ENCODE measurements at regions not wholly inside any gene's neighbourhood (a gene's known extent, or its start where the extent isn't known, plus 50 kb on each side); places are given as distances from the start of the nearest gene placed in this dataset.
"Not testable (repeated sequence)": the region's sequence is repeated elsewhere in the genome, so short reads cannot be mapped to it uniquely, and the experiment has no call there.

DNA sequence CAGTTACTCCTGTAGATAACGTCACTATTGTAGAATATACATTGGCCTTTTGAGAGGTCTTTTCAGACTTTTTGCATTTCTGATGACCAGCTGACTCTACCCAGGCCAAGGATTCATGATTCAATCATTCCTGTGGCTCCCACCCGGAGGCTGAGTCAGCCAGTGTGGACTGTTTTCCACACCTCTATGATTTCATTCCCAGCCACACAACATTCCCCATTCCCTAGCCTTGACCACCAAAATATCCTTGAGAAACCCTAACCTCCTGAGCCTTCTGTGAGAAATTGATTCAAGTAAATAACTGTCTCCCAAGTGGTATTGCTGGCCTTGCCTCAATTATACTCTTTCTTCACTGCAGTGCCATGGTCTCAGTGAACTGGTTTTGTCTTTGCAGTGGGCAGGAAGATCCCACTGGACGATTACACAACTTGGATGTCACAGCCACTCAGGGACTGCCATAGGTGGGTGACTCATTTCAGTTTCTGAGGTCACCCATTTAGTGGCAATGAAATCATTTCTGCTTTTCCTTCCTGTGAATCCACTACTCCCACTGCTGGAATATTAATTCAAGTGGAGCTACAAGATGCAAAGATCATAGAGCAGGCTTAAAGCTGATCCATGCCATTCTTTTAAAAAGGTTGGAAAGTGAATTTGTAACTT, 518.6 kb upstream of the ZP4 start:
- no peak for DNase-seq

DNA sequence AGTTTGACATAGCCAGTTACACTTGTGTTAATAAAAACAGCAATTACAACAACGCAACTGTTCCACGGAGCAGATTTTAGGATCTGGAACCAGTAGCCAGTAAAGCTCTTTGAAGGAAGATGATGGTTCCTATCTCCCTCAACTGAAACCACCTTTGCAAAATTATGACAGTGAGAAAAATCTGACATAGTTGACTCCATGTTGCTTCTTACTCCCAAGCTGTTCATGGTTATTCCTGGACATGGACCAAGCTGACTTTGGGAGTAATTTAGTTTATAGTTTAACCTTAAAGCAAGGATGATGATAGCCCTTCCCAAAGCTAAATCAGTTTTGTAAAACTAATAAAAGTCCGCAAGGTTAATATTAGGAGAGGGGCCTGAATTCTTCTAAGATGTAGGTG, 518.0 kb upstream of the ZP4 start:
- no peak for DNase-seq

DNA sequence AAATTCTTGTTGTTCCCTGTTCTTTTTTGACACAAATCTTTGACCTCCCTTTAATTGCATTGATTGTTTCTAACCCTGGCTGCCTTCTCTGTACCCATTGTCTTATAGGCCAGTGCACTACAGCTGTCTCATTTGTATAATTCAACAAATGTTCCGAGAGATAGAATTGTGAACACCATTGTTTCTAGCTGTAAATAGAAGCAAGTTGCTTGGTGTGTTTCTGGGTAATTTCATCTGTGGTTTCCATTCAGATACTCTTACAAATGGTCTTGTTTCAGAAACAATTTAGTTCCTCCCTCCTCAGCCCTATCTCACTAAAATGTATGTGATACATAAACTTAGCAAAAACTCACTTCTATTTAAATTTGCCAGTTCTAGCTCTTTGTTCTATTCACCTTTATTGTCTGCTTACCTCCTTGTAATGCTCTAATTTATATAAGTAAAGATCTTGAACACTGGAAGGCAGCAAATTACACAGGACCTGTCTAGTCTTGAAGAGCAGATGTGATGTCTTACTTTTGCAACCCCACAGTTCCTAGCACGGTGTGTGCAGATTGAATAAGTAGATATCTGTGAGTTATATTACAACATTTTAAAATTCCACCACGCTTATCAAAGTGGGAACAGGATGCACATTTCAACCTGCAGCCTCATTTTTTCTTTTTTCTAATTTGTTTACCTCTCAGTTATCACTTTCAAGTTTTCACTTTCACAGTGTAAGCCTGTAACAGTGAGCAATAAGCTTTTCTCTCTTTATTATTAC, 515.6 kb upstream of the ZP4 start:
- no peak for DNase-seq

DNA sequence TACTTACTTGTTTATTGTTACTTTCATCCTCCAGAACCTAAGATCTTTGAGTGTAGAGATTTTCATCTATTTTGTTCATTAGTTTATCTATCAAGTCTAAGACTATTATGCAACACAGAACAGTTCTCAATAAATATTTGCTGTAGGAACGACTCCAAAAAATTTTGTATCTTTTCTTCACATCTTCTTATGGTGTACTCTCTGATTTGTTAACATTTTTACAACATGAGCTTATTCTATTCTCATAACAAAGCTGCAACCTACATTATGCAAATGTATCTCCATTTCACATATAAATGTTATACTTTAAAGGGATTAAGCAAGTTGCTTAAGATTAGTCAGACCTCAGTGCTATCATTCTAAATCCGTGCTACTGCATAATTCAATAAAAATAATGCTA, 514.2 kb upstream of the ZP4 start:
- DNase-seq = no peak

DNA sequence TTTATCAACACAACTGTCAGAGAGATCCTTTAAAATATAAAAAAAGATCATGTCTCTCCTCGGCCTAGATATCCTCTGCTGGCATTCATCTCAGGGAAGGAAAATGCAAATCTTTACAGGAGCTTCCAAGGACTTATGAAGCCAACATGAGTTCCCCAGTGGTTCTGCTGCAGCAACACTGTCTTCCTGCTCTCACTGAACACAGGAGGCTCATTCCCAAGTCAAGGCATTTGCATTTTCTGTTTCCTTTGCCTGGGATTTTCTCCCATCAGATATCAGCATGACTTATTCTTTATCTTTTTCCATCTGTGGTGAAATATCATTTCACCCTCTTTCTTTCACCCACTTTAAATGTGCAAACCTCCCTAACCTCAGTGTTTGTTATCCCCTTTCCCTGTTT, 513.8 kb upstream of the ZP4 start:
- DNase-seq = no peak

DNA sequence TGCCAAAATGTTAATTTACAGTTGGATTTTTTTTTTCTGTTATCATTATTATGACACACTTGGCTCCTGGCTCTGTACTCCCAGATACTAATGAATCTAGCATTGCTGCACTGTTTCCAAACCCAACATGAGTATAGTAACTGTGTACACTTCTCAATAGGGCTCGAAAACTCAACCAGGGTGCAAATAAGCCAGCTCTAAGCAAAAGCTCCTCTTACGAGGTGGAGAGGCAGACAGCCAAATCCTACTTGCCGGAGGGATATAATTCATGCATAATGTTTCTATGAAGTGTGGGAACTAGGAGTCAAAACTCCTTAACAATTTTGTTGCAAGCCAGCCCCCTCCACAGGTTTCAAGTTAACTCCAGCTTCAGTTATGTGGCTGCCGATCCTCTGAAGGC, 510.4 kb upstream of the ZP4 start:
- no peak for DNase-seq

DNA sequence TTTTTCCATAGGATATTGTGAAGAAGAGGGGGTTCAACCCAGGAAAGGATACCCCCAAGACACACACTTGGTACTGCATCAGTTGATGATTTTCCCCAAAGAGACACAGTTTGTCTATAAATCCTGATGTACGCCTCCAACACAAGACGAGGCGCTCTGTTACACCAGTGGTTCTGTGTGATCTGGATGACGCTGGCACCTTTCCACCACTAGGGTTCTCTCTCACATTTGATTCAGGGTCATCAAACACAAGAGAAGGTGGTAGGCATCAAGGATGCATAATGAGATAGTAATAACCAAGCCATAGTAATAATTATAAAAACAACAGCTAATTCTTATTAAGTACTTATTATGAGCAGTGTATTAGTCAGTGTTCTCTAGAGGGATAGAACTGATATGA, 508.8 kb upstream of the ZP4 start:
- no peak for DNase-seq

DNA sequence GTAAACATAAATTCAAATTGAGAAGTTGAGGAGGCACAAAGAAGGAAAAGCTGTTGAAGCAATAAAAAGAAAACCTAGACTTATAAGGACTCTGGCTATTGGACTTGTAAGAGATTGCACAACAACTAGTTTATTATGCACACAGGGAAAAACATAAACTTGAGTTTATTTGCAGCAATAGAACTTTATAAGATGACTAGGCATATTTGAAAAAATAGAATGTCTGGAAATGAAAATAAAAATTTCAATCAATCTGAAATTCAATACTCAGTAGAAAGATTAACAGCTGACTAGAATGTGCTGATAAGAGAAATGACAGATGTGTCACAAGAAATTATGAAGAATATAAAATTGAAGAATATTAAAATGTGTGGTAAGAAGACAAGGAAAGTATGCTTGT, 505.4 kb upstream of the ZP4 start:
- DNase-seq = no peak

DNA sequence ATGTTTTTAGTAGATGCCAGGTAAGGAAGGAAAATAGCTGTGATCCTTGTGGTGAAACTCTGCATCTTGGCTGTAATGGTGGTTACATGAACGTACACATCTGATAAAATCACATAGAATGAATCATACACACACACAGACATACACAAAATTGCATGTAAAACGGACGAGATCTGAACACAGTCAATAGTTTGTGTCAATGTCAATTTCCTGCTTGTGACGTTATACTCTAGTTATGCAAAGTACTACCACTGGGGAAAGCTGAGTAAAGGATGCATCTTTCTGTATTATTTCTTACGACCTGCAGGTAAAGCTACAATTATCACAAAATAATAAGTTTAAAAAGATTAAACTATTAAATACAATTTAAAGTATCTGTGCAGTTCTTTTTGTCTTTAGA, 493.7 kb upstream of the ZP4 start:
- no peak for DNase-seq

DNA sequence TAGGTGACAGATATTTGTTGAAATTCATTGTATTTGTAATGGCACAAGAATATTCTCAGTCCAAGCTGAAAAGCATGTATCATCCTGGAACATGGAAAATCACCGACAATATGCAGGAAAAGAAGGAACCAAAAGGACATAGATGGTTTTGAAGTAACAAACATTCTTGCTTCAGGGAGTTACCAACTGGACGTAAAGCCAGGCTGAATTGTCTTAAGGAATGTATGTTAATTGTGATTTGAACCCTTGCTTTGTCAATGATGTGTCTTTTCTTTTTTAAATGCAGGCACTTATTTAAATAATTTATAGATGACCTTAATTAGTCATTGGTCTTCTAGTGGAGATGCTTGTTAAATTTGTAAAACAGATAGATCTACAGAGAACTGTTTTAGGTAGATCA, 489.4 kb upstream of the ZP4 start:
- DNase-seq = no peak

DNA sequence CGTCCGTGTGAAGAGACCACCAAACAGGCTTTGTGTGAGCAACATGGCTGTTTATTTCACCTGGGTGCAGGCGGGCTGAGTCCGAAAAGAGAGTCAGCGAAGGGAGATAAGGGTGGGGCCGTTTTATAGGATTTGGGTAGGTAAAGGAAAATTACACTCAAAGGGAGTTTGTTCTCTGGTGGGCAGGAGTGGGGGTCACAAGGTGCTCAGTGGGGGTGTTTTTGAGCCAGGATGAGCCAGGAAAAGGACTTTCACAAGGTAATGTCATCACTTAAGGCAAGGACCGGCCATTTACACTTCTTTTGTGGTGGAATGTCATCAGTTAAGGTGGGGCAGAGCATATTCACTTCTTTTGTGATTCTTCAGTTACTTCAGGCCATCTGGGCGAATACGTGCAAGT, 488.7 kb upstream of the ZP4 start:
- DNase-seq = not testable (repeated sequence)

DNA sequence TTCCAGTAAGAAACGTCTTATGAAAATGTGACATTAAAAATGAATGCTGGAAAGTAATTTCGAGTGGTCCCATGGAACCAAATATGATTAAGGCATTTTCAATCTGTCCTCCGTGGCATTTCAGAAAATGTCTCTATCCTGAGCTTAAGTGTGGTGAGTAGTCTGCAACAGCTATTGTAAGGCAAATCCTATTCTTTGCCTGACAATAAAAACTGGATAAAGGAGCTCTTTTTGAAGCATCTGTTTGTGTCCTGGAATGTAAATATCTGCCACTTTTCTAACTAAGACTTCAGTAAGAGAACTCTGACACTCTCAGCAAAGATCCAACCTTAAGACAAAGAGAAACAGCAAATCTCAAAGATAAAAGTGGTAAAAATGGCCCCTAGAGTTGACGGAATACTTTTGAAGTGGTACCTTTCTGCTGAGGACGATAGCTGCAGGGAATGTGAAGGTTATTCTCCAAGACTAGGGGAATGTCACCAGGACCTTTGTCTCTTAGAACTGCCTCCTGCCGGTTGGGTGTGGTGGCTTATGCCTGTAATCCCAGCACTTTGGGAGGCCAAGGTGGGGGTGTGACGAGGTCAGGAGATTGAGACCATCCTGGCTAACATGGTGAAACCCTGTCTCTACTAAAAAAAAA, 486.7 kb upstream of the ZP4 start:
- no peak for DNase-seq

DNA sequence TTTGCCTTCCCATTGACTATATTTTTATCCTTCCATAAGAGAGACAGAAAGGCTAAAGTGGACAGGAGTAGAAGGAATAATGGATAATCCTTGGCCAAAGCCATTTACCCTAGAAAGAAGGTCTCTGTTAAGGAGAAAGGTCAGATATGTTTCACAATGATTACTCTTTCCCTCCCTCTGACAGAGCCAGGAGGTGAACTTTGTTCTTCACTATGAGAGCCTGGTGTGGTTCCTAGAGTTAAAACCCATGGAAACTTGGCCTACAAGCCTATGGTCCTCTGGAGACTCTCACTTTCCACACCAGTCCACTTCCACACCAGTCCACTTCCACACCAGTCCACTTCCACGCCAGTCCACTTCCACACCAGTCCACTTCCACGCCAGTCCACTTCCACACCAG, 479.9 kb upstream of the ZP4 start:
- DNase-seq = no peak

DNA sequence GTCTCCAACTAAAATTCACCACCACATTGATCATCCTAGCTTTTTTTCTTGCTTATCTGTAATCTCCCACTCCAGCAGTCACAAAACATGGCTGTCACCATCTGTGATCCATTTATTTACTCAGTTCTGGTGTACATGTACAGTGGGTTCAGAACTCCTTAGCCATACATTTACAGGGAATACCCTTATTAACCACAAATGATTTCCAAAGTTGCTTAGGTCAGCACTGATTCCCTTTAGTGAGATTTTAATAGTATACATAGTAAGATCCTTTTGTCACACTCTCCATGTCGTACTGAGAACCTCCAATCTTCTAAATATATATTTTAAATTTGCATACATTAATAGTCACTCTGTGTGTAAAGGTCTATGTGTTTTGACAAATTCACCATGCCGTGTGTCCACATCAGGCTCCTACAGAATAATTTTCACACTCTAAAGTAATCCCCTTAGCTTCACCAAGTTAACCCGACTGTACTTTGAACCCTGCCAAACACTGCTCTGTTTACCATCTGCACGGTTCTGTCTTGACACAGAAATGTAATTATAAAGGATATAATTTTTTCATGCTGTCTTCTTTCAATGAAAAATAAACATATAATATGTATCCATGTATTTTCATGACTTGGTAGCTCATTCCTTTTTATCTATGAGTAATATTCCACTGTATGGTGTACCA, 473.6 kb upstream of the ZP4 start:
- DNase-seq = no peak

DNA sequence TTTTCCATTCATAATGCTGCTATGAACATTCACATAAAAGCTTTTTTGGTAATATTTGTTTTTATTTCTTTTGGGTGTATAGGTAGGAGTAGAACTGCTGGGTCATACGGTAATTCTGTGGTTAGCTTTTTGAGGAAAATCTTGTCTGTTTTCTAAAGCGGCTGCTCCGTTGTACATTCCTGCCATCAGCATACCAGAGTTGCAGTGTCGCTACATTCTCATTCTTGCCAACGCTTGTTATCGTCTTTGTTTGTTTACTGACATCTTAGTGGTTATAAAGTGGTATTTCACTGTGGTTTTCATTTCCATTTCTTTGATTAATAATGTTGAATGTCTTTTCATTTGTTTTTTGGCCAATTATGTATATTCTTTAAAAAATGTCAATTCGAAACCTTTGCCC, 469.8 kb upstream of the ZP4 start:
- no peak for DNase-seq

DNA sequence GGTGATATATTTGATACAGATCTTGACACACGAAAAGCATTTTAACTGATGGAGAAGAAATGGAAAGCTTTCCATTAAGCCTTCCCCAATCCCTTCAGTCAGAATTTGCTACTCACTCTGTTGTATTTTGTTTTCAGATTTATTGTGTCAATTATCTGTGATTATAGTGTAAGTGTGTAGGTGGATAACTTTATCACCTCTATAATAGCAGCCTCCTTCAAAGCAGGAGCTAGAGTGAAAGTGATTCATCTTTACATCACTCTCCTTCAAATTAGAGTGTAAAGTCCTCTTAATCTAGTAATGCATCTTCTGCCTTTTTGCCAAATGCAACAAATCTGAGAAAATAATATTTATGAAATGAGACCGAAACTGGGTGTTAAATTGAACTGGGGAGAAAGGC, 459.7 kb upstream of the ZP4 start:
- DNase-seq = no peak

DNA sequence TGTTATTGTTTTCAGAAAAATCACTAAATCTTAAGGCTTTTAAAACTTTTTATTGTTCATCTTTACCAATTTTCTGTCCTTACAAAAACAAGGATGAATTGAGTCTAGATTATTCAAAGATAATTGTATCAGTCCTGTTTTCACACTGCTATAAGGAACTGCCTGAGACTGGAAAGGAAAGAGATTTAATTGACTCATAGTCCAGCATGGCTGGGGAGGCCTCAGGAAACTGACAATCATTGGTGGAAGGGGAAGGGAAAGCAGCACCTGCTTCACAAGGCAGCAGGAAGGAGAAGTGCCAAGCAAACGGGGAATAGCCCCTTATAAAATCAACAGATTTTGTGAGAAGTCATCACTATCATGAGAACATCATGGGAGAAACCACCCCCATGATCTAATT, 455.6 kb upstream of the ZP4 start:
- DNase-seq = no peak

DNA sequence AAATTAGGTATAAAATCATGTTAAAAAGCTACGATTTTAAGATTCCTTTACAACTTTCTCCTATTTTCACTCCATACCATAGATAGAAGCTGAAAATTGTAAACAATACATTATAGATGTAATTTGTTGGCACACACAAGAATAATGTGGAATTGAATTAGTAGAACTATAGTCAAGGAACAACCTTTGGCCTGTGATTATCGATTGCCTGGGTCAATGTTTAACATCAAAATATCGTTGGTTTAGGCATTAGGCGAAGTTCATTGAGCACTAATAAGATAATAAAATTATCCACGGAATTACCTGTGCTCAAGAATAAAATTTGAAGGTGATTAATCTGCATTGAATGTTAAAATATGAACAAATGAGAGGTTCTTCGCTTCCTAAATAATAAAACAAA, 455.1 kb upstream of the ZP4 start:
- no peak for DNase-seq

DNA sequence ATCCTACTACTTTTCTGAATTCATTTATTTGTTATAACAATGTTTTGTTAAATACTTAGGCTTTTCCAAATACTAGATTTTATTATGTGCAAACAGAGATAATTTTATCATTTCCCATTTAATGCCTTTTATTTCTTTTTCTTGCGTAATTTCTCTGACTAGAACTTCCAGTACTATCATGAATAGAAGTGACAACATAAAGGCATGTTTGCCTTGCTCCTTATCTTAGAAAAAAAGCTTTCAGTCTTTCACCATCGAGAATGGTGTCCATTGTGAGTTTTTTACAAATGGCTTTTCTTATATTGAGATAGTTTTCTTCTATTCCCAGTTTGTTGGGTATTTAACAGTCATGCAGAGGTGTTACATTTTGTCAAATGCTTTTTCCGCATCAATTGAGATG, 453.1 kb upstream of the ZP4 start:
- no peak for DNase-seq

DNA sequence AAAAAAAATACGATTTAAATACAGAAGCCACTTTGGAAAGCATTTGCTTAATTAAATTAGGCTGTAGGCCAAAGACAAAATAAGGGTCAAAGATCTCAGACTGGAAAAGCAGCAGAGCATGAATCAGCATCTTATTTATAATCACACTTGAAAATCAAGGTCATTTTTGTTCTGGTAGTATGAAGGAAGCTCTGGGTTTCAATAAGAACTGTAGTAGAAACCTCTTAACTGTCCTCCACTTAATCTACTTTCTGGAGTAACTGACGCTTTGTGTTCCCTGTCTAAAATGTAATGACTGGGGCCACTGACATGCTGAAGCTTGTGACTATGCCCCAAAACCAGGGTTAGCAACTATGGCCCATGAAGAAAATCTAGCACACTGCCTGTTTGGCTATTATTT, 450.7 kb upstream of the ZP4 start:
- no peak for DNase-seq

DNA sequence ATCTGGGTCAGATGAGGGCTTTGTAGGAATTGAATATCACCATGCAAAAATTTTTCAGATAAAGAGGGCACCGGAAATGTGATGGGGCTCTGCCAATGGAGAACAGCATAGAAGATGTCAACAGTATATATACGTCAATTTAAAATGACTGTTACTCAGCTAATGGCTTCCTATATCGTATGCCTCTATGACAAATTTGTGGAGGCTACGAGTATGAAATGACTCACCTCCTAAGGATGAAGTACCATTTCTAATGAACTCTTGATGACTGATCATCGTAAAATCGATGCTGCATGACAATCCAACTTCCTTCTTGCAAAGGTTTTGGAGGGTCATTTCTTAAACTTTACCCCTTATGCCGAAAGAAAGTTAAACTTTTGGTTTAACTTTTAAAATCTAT, 450.3 kb upstream of the ZP4 start:
- DNase-seq = no peak

DNA sequence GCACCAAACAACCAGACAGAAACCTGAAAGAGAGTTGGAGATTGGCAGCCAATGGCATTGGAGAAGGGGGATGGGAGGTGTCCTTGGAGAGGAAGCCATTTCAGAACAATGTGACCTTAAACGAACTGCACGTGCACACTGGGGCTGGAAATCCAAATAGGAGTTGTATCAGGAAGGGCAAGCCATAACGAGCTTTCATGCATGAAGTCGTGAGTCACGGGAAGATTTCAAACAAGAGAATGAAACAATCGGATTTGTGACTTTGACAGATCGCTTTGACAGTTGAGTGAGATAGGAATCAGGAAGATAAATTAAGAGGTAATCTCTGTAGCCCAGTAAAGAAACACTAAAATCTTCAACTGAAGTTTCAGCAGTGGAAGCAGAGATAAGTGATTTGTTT, 445.8 kb upstream of the ZP4 start:
- no peak for DNase-seq

DNA sequence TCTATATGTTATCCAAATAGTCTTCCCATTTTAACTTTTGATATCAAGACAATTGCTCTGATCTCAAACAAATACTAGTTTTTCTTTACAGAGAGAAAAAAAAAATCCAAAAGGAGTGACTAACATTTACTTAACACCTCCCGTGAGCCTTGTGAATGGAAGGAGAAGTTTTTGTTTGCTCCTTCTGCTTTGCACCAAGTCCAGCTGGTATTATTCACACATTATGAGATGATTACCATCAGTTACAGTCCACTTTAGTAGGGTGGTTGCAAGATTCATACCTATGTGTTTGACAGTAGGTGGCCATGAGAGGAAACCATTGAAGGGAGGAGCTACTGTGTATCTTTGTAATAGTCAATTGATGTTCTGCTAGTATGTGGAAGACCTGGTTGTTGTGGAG, 443.4 kb upstream of the ZP4 start:
- DNase-seq = no peak

DNA sequence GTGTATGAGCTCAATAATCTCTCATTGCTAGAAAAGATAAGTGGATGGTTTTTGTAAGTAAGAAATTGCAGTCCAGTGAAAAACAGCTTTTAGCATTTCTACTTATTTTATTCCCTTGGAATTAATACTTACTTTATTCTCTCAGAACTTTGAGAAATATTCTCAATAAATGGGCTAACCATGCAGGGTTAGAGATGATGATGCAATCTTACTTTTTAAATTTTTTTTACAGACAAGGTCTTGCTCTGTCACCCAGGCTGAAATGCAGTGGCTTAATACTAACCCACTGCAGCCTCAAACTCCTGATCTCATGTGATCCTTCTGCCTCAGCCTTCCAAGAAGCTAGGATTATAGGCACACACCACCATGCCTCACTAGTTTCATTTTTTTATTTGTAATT, 440.8 kb upstream of the ZP4 start:
- DNase-seq = no peak
